ENCODE measurements at regions not wholly inside any gene's neighbourhood (a gene's known extent, or its start where the extent isn't known, plus 50 kb on each side); places are given as distances from the start of the nearest gene placed in this dataset.
"Not testable (repeated sequence)": the region's sequence is repeated elsewhere in the genome, so short reads cannot be mapped to it uniquely, and the experiment has no call there.

DNA sequence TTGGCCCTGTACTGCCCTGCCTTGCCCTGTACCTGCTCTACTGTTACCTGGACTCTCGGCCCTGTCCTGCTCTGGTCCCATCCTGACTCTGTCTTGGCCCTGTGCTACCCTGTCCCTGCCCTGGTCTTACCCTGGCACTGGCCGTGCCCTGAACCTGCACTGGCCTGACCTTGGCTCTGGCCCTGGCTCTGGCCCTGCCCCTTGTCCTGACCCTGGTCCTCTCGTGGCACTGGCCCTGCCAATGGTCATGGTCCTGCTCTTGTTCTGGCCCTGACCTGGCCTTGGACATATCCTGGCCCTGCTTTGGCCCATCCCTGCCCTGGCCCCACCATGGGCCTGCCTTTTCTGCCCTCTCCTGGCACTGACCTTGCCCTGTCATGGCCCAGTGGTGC is 251.3 kb downstream of the TP53TG3F start:
- H3K4me3 ChIP-seq (ENCODE audit: low read depth, low read length) = not testable (repeated sequence)

DNA sequence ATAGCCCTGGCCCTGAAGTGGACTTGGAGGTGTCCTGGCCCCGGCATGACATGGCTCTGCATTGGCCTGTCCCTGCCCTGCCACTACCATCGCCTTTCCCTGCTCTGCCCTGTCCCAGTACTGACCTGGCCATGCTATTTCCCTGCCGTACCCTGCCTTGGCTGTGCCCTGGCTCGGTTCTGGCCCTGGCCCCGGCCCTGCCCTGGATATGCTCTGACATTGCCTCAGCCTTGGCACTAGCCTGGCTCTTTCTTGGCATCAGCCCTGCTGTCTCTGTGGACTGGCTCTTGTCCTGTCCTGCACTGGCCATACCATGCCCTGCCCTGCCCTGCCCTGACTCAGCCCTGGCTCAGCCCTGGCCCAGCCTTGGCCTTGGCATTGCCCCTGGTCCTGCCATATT is 252.2 kb downstream of the TP53TG3F start:
- H3K4me3 ChIP-seq (ENCODE audit: low read depth, low read length) = not testable (repeated sequence)

DNA sequence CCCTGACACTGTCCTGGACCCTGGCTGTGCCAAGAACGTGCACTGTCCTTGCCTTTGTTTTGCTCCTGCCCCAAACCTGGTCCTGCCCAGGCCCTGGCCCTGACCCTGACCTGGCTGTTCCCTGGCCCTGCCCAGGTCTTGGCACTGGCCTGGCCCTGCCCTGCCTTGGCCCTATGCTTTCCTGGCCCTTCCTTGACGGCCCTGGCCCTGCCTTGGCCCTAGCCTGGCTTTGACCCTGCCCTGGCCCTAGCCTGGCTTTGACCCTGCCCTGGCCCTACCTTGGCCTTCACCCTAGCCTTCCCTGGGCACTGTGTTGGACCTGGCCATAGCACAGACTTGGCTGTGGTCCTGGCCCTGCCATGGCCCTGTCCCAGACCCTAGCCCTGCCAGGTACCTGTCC is 252.9 kb downstream of the TP53TG3F start:
- H3K4me3 ChIP-seq (ENCODE audit: low read depth, low read length) = not testable (repeated sequence)

- H3K4me3 ChIP-seq (ENCODE audit: low read depth, low read length) = not testable (repeated sequence)
Observed at GRCh38 chr16:33712851-33713709, 253.7 kb downstream of the TP53TG3F start.

DNA sequence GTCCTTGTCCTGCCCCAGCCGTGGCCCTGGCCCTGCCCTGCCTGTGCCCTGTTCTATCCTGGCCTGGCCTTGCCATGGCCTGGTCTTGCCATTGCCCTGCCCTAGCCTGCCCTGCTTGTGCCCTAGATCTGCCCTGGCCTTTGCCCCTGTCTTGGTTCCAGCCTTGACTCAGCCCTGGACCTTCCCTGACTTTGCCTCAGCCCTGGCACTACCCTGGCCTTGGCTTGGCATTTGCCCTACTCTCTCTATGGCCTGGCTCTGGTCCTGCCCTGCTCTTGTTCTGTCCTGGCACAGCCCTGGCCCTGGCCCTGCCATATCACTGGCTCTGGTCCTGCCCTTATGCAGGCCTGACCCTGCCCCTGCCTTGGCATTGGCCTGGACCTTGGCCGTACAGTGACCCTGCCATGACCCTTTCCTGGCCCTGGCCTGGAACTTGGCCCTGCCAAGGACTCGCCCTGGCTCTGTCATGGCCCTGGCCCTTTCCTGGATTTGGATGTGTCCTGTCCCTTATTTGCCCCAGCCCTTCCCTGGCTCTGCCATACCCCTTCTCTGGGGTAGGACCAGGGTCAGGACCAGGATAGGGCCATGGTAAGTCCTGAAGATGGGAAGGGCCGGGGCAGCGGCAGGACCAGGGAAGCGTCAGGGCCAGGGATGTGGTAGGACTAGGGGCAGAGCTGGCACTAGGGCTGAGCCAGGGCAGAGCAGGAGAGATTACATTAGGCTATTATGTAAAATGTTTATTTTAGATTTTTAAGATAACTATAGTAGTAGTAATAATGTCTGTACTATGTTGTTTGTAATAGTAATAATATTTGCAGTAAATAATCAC is 254.5 kb downstream of the TP53TG3F start:
- not testable (repeated sequence) for H3K4me3 ChIP-seq (ENCODE audit: low read depth, low read length)

- not testable (repeated sequence) for H3K4me3 ChIP-seq (ENCODE audit: low read depth, low read length)
Observed at GRCh38 chr16:33731167-33731566, 271.8 kb downstream of the TP53TG3F start.

DNA sequence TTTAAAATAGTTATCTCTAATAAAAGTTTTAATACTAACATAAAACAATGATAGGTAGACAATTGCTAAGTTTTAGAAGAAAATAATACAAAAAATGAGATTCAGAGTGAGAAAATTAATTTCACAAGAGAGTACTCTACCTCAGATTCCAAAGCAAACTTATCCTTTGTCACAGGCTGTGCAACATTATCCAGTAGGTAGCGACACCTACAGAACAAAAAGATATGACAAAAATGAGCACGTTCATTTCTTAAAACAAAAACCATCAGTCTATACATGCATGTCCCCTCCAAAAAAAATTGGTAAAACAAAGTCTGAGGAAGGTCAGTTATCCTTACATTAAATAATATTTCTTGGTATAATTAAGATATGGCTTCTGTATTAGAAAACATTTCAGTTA is 275.2 kb downstream of the TP53TG3F start:
- not testable (repeated sequence) for H3K4me3 ChIP-seq (ENCODE audit: low read depth, low read length)

- not testable (repeated sequence) for H3K4me3 ChIP-seq (ENCODE audit: low read depth, low read length)
Observed at GRCh38 chr16:33766869-33767765, 307.7 kb downstream of the TP53TG3F start.

GRCh38 chr16:33768710-33769109 is 309.3 kb downstream of the TP53TG3F start:
- not testable (repeated sequence) for H3K4me3 ChIP-seq (ENCODE audit: low read depth, low read length)

- H3K4me3 ChIP-seq (ENCODE audit: low read depth, low read length) = not testable (repeated sequence)
Observed at GRCh38 chr16:33769180-33769846, 309.9 kb downstream of the TP53TG3F start.

DNA sequence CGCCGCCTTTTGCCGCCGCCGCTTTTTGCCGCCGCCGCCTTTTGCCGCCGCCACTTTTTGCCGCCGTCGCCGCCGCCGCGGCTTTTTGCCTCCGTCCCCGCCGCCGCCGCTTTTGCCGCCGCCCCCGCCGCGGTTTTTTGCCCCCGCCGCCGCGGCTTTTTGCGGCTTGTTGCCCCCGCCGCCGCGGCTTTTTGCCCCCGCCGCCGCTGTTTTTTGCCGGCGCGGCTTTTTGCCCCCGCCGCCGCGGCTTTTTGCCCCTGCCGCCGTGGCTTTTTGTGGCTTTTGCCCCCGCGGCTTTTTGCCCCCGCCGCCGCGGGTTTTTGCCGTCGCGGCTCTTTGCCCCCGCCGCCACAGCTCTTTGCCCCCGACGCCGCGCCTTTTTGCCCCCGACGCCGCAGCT is 311.1 kb downstream of the TP53TG3F start:
- H3K4me3 ChIP-seq (ENCODE audit: low read depth, low read length) = not testable (repeated sequence)

- not testable (repeated sequence) for H3K4me3 ChIP-seq (ENCODE audit: low read depth, low read length)
Observed at GRCh38 chr16:33771211-33771610, 311.8 kb downstream of the TP53TG3F start.

DNA sequence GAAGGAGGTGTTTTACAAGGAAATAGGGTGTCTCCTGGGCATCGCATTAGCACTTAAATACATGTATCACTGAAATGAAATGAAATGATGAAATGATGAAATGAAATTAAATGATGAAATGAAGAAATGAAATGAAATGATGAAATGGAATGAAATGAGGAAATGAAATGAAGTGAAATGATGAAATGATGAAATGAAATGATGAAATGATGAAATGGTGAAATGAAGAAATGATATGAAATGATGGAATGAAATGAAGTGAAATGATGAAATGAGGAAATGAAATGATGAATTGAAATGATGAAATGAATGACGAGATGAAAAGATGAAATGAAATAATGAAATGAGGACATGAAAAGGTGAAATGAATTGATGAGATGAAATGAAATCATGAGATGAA is 314.6 kb downstream of the TP53TG3F start:
- H3K4me3 ChIP-seq (ENCODE audit: low read depth, low read length) = not testable (repeated sequence)

DNA sequence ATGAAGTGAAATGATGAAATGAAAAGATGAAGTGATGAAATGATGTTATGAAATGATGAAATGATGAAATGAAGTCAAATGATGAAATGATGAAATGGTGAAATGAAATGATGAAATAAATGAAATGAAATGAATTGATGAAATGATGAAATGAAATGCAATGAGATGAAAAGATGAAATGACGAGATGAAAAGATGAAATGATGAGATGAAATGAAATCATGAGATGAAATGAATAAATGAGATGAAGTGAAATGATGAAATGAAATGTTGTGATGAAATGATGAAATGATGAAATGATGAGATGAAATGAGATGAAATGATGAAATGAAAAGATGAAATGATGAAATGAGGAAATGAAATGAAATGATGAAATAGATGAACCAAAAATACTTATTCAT is 315.3 kb downstream of the TP53TG3F start:
- H3K4me3 ChIP-seq (ENCODE audit: low read depth, low read length) = not testable (repeated sequence)

DNA sequence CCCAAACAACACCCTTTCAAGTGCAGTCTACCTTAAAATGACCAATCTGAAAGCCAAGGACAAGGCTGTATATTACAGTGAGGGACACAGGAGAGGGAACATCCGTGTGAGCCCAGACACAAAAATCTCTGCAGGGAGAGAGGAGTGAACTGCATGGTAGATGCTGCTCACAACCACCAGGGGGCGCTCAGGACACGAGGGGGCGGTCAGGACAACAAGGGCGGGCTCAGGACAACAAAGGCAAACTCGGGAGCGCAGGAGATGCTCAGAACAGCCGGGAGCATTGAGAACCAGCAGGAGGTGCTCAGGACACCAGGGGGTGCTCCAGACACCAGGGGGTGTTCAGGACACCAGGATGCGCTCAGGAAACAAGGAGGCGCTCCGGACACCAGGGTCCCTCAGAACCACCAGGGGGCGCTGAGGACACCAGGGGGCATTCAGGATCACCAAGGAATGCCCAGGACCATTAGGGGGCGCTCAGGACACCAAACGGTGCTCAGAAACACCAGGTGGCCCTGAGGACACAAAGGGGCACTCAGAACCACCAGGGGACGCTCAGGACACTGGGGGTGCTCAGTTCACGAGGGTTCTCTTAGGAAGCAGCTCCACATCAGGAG is 357.0 kb downstream of the TP53TG3F start:
- H3K4me3 ChIP-seq (ENCODE audit: low read depth, low read length) = not testable (repeated sequence)

DNA sequence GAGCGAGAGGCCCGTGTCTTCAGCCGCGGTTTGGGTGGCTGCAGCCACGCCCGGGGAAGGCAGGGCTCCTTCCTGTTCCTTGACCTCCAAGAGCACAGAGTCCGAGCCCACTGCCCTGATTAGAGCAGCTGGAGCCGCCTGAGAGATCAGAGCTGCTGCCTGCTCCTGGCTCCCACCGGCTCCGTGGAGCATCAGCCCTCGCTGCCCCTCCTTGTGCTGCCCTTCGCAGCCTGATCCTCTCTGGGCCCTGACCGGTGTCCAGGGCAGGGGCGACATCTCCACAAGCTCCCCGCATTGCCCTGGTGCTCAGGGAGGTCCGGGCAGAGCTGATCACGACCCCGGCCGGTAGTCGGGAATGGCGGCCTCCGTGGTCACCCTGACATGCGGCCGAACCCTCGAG is 365.3 kb downstream of the TP53TG3F start:
- H3K4me3 ChIP-seq (ENCODE audit: low read depth, low read length) = not testable (repeated sequence)

GRCh38 chr16:33827522-33827921 is 368.1 kb downstream of the TP53TG3F start:
- not testable (repeated sequence) for H3K4me3 ChIP-seq (ENCODE audit: low read depth, low read length)

- not testable (repeated sequence) for H3K4me3 ChIP-seq (ENCODE audit: low read depth, low read length)
Observed at GRCh38 chr16:33839157-33839556, 379.7 kb downstream of the TP53TG3F start.
